ENCODE measurements at regions not wholly inside any gene's neighbourhood (a gene's known extent, or its start where the extent isn't known, plus 50 kb on each side); places are given as distances from the start of the nearest gene placed in this dataset.

GRCh38 chr13:31081316-31081715 is 80.4 kb downstream of the HSPH1 start:
- CTCF ChIA-PET: no interaction called here
- POLR2A ChIA-PET: no interaction called here

- ChIA-PET CTCF (no interaction called here), POLR2A (no interaction called here)
These were observed 86.9 kb downstream of the HSPH1 start for GRCh38 chr13:31074756-31075155.

GRCh38 chr13:31073859-31074718 is 87.6 kb downstream of the HSPH1 start:
- CTCF ChIA-PET: no interaction called here

GRCh38 chr13:31072041-31072440 is 89.7 kb downstream of the HSPH1 start:
- POLR2A ChIA-PET: no interaction called here
- CTCF ChIA-PET: no interaction called here

More at GRCh38 chr13:31073859-31074718, 87.6 kb downstream of the HSPH1 start:
- POLR2A ChIA-PET: interaction anchor here (1.6 kb wide), 1 partner anchor 9 kb away, joined by 3 read pairs; no protein-coding TSS in a partner anchor

GRCh38 chr13:31069808-31070534 is 91.7 kb downstream of the HSPH1 start:
- ChIA-PET POLR2A (no interaction called here), CTCF (no interaction called here)

- POLR2A ChIA-PET: no interaction called here
These were observed 93.6 kb downstream of the HSPH1 start for GRCh38 chr13:31068119-31068423.

GRCh38 chr13:31067416-31068118 is 94.1 kb downstream of the HSPH1 start:
- POLR2A ChIA-PET: no interaction called here
- CTCF ChIA-PET: no interaction called here

More at GRCh38 chr13:31068119-31068423, 93.6 kb downstream of the HSPH1 start:
- CTCF ChIA-PET: no interaction called here

- POLR2A ChIA-PET: interaction anchor here (0.6 to 1.5 kb wide), 2 partner anchors 9 to 1074 kb away, joined by 3 read pairs; no protein-coding TSS in a partner anchor
- CTCF ChIA-PET: interaction anchor here (1.3 kb wide), 1 partner anchor 11 kb away, joined by 4 read pairs; no protein-coding TSS in a partner anchor
These were observed 97.1 kb downstream of the HSPH1 start for GRCh38 chr13:31064636-31065035.

- CTCF ChIA-PET: interaction anchor here (1.3 kb wide), 1 partner anchor 12 kb away, joined by 4 read pairs; no protein-coding TSS in a partner anchor
These were observed 97.9 kb downstream of the HSPH1 start for GRCh38 chr13:31063772-31064171.

GRCh38 chr13:31060655-31061054 is 101.0 kb downstream of the HSPH1 start:
- CTCF ChIA-PET: interaction anchor here (0.5 kb wide), 1 partner anchor 83 kb away, joined by 3 read pairs; no protein-coding TSS in a partner anchor
- POLR2A ChIA-PET: no interaction called here

More at GRCh38 chr13:31063772-31064171, 97.9 kb downstream of the HSPH1 start:
- POLR2A ChIA-PET: no interaction called here

GRCh38 chr13:31060220-31060619 is 101.5 kb downstream of the HSPH1 start:
- ChIA-PET CTCF (interaction anchor here (0.5 kb wide), 1 partner anchor 82 kb away, joined by 3 read pairs; no protein-coding TSS in a partner anchor), POLR2A (no interaction called here)

GRCh38 chr13:31057403-31058033 is 104.2 kb downstream of the HSPH1 start:
- POLR2A ChIA-PET: no interaction called here

GRCh38 chr13:31056644-31057271 is 104.9 kb downstream of the HSPH1 start:
- ChIA-PET POLR2A (no interaction called here), CTCF (no interaction called here)

More at GRCh38 chr13:31057403-31058033, 104.2 kb downstream of the HSPH1 start:
- CTCF ChIA-PET: no interaction called here

GRCh38 chr13:31055589-31055988 is 106.1 kb downstream of the HSPH1 start:
- ChIA-PET CTCF (no interaction called here), POLR2A (no interaction called here)

GRCh38 chr13:31054632-31055031 is 107.1 kb downstream of the HSPH1 start:
- ChIA-PET POLR2A (no interaction called here), CTCF (no interaction called here)

- CTCF ChIA-PET: interaction anchor here (1.6 kb wide), 1 partner anchor 9 kb away, joined by 4 read pairs; no protein-coding TSS in a partner anchor
- POLR2A ChIA-PET: no interaction called here
These were observed 107.8 kb downstream of the HSPH1 start for GRCh38 chr13:31053896-31054295.

- ChIA-PET CTCF (interaction anchor here (1.6 kb wide), 1 partner anchor 9 kb away, joined by 4 read pairs; no protein-coding TSS in a partner anchor), POLR2A (no interaction called here)
These were observed 108.6 kb downstream of the HSPH1 start for GRCh38 chr13:31053091-31053490.

GRCh38 chr13:31052478-31052877 is 109.2 kb downstream of the HSPH1 start:
- ChIA-PET POLR2A (no interaction called here), CTCF (interaction anchor here (1.6 kb wide), 1 partner anchor 8 kb away, joined by 4 read pairs; no protein-coding TSS in a partner anchor)

- POLR2A ChIA-PET: no interaction called here
- CTCF ChIA-PET: no interaction called here
These were observed 109.7 kb downstream of the HSPH1 start for GRCh38 chr13:31051999-31052398.

All from activated CD8-positive, alpha-beta memory T cell treated with anti-CD3 and anti-CD28 coated beads for 36 hours (primary cell).